Suppressor macrophage treated with lipopolysaccharide for 1 hour (primary cell): ENCODE measurements at regions not wholly inside any gene's neighbourhood (a gene's known extent, or its start where the extent isn't known, plus 50 kb on each side); places are given as distances from the start of the nearest gene placed in this dataset.

Source experiments
- DNase-seq, 3 donors: peaks; one replicate each; pipeline ENCODE4 v3.0.0-alpha.2; 2020 to 2022

- no peak for DNase-seq
Observed at GRCh38 chr12:102592134-102592533, 111.8 kb upstream of the IGF1 start.

- no peak for DNase-seq
Observed at GRCh38 chr12:102573237-102573636, 92.9 kb upstream of the IGF1 start.

GRCh38 chr12:102571889-102572288 is 91.5 kb upstream of the IGF1 start:
- no peak for DNase-seq

DNA sequence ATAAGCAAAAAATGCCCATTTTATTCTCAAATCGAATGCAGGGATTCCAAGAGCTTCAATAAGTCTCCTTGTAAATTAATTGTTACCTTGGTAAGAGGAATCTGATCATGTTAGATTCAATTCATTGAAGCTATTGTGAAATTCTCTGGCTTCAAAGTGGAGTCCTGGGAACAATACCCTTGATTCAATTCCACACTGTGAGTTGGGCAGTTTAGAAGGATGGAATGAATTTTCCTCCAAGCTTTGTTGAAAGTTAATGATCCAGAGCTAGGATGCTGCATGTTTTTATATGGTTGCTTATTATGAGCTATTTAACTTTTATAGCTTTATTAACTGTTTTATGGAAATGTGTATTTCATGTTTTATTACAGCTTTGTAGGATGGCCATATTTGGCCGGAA is 89.9 kb upstream of the IGF1 start:
- no peak for DNase-seq

DNA sequence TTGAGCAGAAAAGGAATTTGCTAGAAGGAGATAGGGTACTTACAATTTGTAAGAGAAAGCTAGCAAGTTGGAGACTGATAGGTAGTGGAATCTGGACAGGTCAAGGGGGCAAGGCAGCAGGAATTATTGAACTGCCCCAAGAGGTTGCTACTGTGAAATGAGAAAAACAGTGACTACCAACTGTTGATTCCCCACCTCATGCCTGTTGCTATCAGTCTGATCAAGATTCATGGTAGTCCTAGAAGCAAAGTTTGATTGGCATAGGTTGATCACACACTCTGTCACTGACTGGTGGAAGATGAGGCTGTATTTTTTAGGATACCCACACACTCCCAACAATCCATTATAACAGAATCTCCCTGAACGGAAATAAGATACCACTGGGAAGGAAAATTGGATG is 89.4 kb upstream of the IGF1 start:
- no peak for DNase-seq

GRCh38 chr12:102568276-102568675 is 87.9 kb upstream of the IGF1 start:
- DNase-seq: no peak

DNA sequence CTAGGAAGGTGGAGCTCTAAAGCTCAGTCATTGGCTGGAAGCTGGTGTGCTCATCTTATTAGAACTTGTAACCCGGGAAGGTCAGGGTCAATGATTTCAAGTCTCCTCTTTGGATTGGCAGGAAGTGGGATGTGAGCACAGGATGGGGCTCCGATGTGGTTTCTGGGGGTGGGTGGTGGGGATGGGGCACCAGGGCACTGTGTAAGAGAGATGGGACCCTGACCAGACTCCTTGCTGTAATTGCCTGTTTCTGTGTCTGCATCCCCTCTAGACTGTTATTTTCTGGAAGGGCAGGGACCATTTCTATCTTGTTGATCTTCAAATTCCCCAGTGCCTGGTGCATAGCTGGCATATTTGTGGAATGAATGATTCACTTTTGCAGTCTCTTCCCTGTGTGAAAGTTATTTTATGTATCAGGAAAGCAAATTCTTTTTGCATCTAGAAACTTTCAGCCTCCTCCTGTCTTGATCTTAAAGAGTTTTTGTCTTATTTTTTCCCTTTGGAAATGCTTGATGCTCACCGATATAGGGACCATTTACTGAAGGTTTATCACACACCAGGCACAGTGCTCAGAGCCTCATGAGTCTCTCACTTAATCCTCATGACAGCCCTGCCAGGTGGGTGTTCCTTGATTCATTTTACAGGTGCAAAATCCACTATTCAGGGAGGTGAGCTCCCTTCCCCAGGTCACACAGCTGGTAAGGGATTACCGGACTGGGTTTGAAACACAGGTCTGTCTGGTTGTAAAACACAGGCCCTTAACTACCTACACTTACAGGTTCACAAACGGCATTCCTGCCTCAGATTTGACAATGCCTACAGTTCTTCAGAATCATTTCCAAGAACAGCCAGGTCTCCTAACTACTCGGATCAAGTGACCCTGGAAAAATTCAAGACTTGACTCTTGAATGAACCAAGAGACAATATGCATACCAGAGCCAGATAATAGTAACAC is 86.9 kb upstream of the IGF1 start:
- DNase-seq: no peak

- DNase-seq: no peak
Observed at GRCh38 chr12:102565555-102565954, 85.2 kb upstream of the IGF1 start.

DNA sequence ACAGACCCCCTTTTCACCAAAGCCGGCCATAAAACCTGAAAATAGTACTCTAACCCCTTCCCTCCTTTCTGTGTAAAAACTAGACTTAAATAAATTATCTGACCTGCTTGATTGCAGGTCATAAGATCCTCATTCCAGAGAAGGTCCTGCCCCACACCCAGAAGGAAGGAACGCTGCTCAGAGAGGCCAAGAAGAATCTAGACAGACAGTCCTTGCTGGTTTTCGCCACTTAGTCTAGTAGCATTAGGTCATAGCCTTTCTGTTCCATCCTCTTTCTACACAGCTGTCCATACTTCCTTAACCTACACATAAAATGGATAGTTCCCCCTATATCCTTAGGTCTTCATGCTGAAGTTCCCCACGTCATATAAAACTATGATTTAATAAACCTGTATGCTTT is 83.7 kb upstream of the IGF1 start:
- no peak for DNase-seq

- DNase-seq: no peak
Observed at GRCh38 chr12:102562836-102563425, 82.6 kb upstream of the IGF1 start.

DNA sequence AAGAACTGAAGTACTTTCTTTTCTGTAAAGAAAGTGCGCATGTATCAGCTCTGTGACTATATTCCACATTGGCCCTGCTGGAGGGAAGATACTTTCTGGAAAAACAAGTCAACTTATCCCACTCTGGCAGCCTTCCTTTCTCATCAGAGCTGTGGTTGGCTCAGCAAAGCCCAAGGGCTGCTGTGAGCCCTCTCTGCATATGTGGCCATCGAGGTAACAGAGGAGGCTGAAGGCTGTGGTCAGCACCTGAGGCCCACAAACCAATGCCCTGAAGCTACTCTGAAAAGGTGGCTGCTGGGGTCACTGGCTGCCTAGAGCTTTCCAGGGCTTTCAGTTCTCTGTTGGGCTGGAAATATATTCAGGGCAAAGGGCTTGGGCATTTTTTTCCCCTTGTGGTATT is 70.8 kb upstream of the IGF1 start:
- no peak for DNase-seq

GRCh38 chr12:102549691-102550090 is 69.3 kb upstream of the IGF1 start:
- DNase-seq: no peak

GRCh38 chr12:102548543-102548942 is 68.2 kb upstream of the IGF1 start:
- peak in 1 of 3 donors; percentile 17 for DNase-seq

GRCh38 chr12:102543494-102544485 is 63.4 kb upstream of the IGF1 start:
- peak in 2 of 3 donors; percentile 27 to 43 for DNase-seq

GRCh38 chr12:102542816-102543440 is 62.6 kb upstream of the IGF1 start:
- no peak for DNase-seq

DNA sequence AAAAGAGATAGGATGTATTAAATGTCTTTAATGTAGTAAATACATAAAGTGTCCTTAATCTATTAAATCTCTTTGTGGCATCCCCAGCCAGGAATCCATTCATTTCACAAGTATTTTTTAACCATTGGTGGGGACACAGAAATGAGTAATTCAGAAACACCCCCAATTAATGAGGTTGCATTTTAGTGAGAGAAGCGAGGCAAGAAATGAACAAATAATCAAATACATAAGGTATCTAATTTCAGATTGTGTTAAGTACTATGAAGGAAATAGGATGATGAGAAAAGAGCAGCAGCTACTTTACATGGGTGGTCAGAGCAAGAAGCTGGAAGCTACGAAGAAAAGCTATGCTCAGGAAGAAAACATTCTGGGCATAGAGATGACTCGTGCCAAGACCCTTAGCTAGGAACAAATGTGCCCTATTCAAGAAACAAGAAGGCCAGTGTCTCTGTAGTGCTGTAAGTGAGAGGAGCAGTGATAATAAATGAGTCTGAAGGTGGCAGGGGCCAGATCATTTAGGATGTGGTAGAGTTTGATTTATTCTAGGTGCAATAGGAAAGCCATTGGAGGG is 60.5 kb upstream of the IGF1 start:
- DNase-seq: no peak

- DNase-seq: peak; percentile 40 to 67 (median 51)
Observed at GRCh38 chr12:102539651-102540553, 59.5 kb upstream of the IGF1 start.

DNA sequence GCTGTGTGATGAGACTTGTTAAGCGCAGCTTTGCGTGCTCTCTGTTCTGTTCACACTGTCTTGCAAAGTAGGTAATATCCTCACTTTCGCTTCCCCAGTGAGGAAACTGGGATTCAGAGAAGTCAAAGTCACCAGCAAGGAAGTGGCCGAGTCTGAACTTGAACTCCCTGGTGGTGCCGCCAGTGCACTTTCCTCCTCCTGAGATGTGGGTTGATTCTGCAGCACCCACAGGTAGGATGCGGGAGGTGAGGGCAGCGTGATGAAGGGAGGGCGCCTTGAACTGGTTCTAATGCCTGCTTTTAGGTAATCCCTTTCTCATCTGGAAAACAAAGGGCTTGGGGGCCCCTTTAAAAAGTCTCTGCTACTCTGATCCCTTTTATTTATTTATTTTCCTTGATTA is 54.9 kb upstream of the IGF1 start:
- DNase-seq: peak in 1 of 3 donors; percentile 38

DNA sequence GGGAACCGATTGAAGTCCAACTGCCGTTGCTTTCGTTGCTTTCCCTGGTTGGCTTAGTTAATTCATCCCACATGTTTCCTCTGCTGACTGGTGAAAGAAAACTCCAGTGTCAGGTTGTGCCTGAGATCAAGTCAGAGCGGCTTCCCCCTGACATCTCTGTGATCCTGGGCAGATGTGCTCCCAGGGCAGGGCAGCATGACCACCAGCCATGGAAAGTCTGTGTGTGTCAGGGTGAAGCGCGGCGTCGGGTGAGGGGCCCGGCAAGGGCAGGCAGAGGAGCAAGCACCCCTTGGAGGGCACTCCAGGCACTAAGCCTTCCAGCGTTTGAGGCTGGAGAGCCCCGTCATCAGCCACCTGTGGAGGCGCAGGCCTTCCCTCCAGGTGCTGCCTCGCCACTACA is 54.5 kb upstream of the IGF1 start:
- DNase-seq: no peak

GRCh38 chr12:102533483-102534215 is 53.3 kb upstream of the IGF1 start:
- no peak for DNase-seq
